HepG2 (cell line): ENCODE measurements at regions not wholly inside any gene's neighbourhood (a gene's known extent, or its start where the extent isn't known, plus 50 kb on each side); places are given as distances from the start of the nearest gene placed in this dataset.

Experiments
- ATAC-seq: fragments of 200-7000 bp; cut with Tn5 transposase; 3 replicates; pipeline ENCODE4 v1.9.1; 2020; ENCODE audit warnings: mild to moderate bottlenecking, moderate library complexity
- BruUV-seq: library from RNA; stranded (reverse); fragments of 400-500 nt; replicated peaks from 2 replicates; lab custom pipeline; 2021; lab: Mats Ljungman, UMichigan
- CTCF ChIA-PET: fragments of 300-600 bp; formaldehyde crosslinking; extraction: SDS; loops from one replicate; lab custom pipeline; 2021; ENCODE audit warnings: low total read pairs, inconsistent platforms, low intra/inter-chr PET ratio; lab: Yijun Ruan, JAX
- POLR2A ChIA-PET: fragments of 350-600 bp; sonication (Branson Sonifier 250); formaldehyde crosslinking; loops from one replicate; lab custom pipeline; 2020; ENCODE audit warnings: antibody characterized with exemption, inconsistent platforms; lab: Yijun Ruan, JAX
- DNase-seq: peaks from one replicate; pipeline ENCODE4 v3.0.0-alpha.2; 2015; ENCODE audit warnings: low spot score
- FAIRE-seq: peaks from 3 replicates; lab custom pipeline; 2011; peaks lifted over from hg19 to GRCh38; lab: Jason Lieb, UNC
- H2AFZ ChIP-seq: one replicate; pipeline ENCODE4 v1.6.1; 2011; ENCODE audit warnings: low read length, inconsistent platforms
- H3K27ac ChIP-seq: fragments of 300-600 bp; 3 replicates; pipeline ENCODE4 v1.8.0; 2011; ENCODE audit warnings: mixed run types, mild to moderate bottlenecking, mixed read lengths, low read length, inconsistent platforms; ENCODE audit not compliant: insufficient read depth; ENCODE audit errors: extremely low read length
- H3K27me3 ChIP-seq, 2 experiments: fragments of 200-600 bp in 1 of 2; 2 replicates in 1 of 2; 3 replicates in 1 of 2; pipeline versions ENCODE4 v1.6.0 to v1.8.0; 2011; ENCODE audit warnings: low read length in 2 of 2, mild to moderate bottlenecking in 2 of 2, moderate library complexity in 2 of 2, inconsistent platforms in 1 of 2; ENCODE audit not compliant: insufficient read depth in 2 of 2, control insufficient read depth in 1 of 2
- H3K36me3 ChIP-seq, 2 experiments: fragments of 200-600 bp in 1 of 2; replicated peaks in 1 of 2; 2 replicates in 1 of 2; 3 replicates in 1 of 2; pipeline versions ENCODE4 v1.5.1 to v1.8.0; 2011; ENCODE audit warnings: low read length in 2 of 2, inconsistent platforms in 1 of 2; ENCODE audit not compliant: insufficient read depth in 2 of 2, control insufficient read depth in 1 of 2
- H3K4me1 ChIP-seq: 2 replicates; pipeline ENCODE4 v1.5.1; 2012; ENCODE audit warnings: low read length, inconsistent platforms; ENCODE audit not compliant: insufficient read depth
- H3K4me2 ChIP-seq: 2 replicates; pipeline ENCODE4 v1.6.0; 2011; ENCODE audit warnings: low read depth, low read length, inconsistent platforms
- H3K4me3 ChIP-seq, 3 experiments: fragments of 200-600 bp in 1 of 3; sonication (generic), shearing (Covaris generic) in 1 of 3; replicated peaks in 1 of 3; 2 replicates each; pipeline ENCODE4 v1.5.1; 2011 to 2016; ENCODE audit warnings: low read length in 3 of 3, inconsistent platforms in 2 of 3, low read depth in 2 of 3, mild to moderate bottlenecking in 2 of 3, control low read depth in 1 of 3, mixed read lengths in 1 of 3; ENCODE audit not compliant: insufficient read depth in 1 of 3
- H3K79me2 ChIP-seq: one replicate; pipeline ENCODE4 v1.6.1; 2011; ENCODE audit warnings: low read length, inconsistent platforms; ENCODE audit not compliant: insufficient read depth
- H3K9ac ChIP-seq: 2 replicates; pipeline ENCODE4 v1.6.0; 2011; ENCODE audit warnings: mild to moderate bottlenecking, low read depth, low read length, inconsistent platforms; ENCODE audit not compliant: insufficient read depth
- H3K9me3 ChIP-seq: 2 replicates; pipeline ENCODE4 v1.5.1; 2012; ENCODE audit warnings: mild to moderate bottlenecking, low read length
- H4K20me1 ChIP-seq: 2 replicates; pipeline ENCODE4 v1.6.0; 2011; ENCODE audit warnings: inconsistent platforms, mild to moderate bottlenecking, low read length, moderate library complexity; ENCODE audit not compliant: insufficient read depth
- DDIT3 ChIP-seq: sonication (generic); formaldehyde crosslinking; IDR thresholded peaks from 2 replicates; pipeline ENCODE4 v1.4.0; 2020; ENCODE audit warnings: mild to moderate bottlenecking, missing genetic modification reagents
- DR1 ChIP-seq: sonication (generic); formaldehyde crosslinking; IDR thresholded peaks from 2 replicates; pipeline ENCODE4 v1.8.0; 2021; ENCODE audit warnings: mild to moderate bottlenecking, missing genetic modification reagents, inconsistent platforms
- ESRRA ChIP-seq: sonication (generic); formaldehyde crosslinking; IDR thresholded peaks from 2 replicates; pipeline ENCODE4 v1.5.1; 2020; ENCODE audit warnings: mild to moderate bottlenecking, low read depth, missing genetic modification reagents
- GATA4 ChIP-seq: sonication (generic); IDR thresholded peaks from 2 replicates; pipeline ENCODE4 v1.6.1; 2016; ENCODE audit warnings: antibody characterized with exemption, low read depth, borderline replicate concordance
- RERE ChIP-seq: IDR thresholded peaks from 2 replicates; pipeline ENCODE4 v1.6.1; 2016; ENCODE audit warnings: low read depth, missing genetic modification reagents, missing compliant biosample characterization
- TCF7 ChIP-seq: sonication (generic); IDR thresholded peaks from 2 replicates; pipeline ENCODE4 v1.6.1; 2016; ENCODE audit warnings: antibody characterized with exemption, low read depth
- TEF ChIP-seq: sonication (generic); formaldehyde crosslinking; IDR thresholded peaks from 2 replicates; pipeline ENCODE4 v1.5.0; 2020; ENCODE audit warnings: missing genetic modification reagents
- ZNF142 ChIP-seq: sonication (generic); formaldehyde crosslinking; IDR thresholded peaks from 2 replicates; pipeline ENCODE4 v1.4.0; 2020; ENCODE audit warnings: missing genetic modification reagents
- ZNF296 ChIP-seq: sonication (generic); formaldehyde crosslinking; conservative IDR thresholded peaks from 2 replicates; pipeline ENCODE4 v1.5.0; 2020; ENCODE audit warnings: mild to moderate bottlenecking, missing genetic modification reagents
- WGBS: methylation state at CpG from one replicate; pipeline ENCODE4 v1.1.6; 2017; ENCODE audit warnings: low lambda C conversion rate; 5-methylcytosine and 5-hydroxymethylcytosine counted together
- in situ Hi-C: cut with HindIII; loops from 2 replicates; pipeline ENCODE4 v1.10.0; 2017; ENCODE audit warnings: low pct_unique_long_range_greater_than_20kb; ENCODE audit not compliant: extremely low pct_ligation_motif_present
- intact Hi-C: fragments of 100-400 bp; cut with micrococcal nuclease; formaldehyde crosslinking; loops from one replicate; pipeline ENCODE4 v1.10.0; 2022; ENCODE audit not compliant: unreplicated experiment

- no peak for TF ChIP-seq TEF (CRISPR knock-in tag)
- TF ChIP-seq ZNF142 (CRISPR knock-in tag), result no peak
- TF ChIP-seq, all 625 proteins: peak for 0
Measured at GRCh38 chr3:16720367-16720940, 115.2 kb upstream of the DAZL start (continued).

GRCh38 chr3:16721494-16721893, 116.3 kb upstream of the DAZL start:
- H3K9ac ChIP-seq, result no peak overlapping the region
- no TSS peak for BruUV-seq
- no peaks in the 10 kb centered on the region for H3K36me3 ChIP-seq
- H3K4me3 ChIP-seq, result no peak overlapping the region
- H3K79me2 ChIP-seq, result no peaks in the 10 kb centered on the region
- H3K27me3 ChIP-seq, result no peaks in the 10 kb centered on the region; a peak in 1 of 5 replicates
- POLR2A ChIA-PET, result no interaction called here
- in situ Hi-C loops, result no loop called here
- no peaks in the 10 kb centered on the region for H3K4me1 ChIP-seq
- 0 out of 2 replicates have a peak, but pooled peaks cover 8% of the 10 kb centered on the region for H3K9me3 ChIP-seq
- CTCF ChIA-PET, result no interaction called here
- intact Hi-C loops, result no loop called here
- H3K27ac ChIP-seq, result no peak overlapping the region
- FAIRE-seq, result no peak
- no peak overlapping the region for H2AFZ ChIP-seq
- H3K4me2 ChIP-seq, result no peak overlapping the region
- DNase-seq, result no peak
- 45% methylated on average over 3 of the region's 3 CpGs for WGBS
- no peak for ATAC-seq
- H4K20me1 ChIP-seq, result no peaks in the 10 kb centered on the region
- TF ChIP-seq RERE (CRISPR knock-in tag), result no peak
- no peak for TF ChIP-seq GATA4
- no peak for TF ChIP-seq ZNF296 (CRISPR knock-in tag)
- TF ChIP-seq TCF7, result no peak
- TF ChIP-seq DR1 (CRISPR knock-in tag), result no peak
- no peak for TF ChIP-seq DDIT3 (CRISPR knock-in tag)
- TF ChIP-seq ESRRA (CRISPR knock-in tag), result no peak
